ENCODE measurements at regions not wholly inside any gene's neighbourhood (a gene's known extent, or its start where the extent isn't known, plus 50 kb on each side); places are given as distances from the start of the nearest gene placed in this dataset.

GRCh38 chr4:149923736-149924135, 108.1 kb upstream of the IQCM start:
- TF ChIP-seq, protein P1, sequence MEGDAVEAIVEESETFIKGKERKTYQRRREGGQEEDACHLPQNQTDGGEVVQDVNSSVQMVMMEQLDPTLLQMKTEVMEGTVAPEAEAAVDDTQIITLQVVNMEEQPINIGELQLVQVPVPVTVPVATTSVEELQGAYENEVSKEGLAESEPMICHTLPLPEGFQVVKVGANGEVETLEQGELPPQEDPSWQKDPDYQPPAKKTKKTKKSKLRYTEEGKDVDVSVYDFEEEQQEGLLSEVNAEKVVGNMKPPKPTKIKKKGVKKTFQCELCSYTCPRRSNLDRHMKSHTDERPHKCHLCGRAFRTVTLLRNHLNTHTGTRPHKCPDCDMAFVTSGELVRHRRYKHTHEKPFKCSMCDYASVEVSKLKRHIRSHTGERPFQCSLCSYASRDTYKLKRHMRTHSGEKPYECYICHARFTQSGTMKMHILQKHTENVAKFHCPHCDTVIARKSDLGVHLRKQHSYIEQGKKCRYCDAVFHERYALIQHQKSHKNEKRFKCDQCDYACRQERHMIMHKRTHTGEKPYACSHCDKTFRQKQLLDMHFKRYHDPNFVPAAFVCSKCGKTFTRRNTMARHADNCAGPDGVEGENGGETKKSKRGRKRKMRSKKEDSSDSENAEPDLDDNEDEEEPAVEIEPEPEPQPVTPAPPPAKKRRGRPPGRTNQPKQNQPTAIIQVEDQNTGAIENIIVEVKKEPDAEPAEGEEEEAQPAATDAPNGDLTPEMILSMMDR (IDR thresholded peaks at IDR 0.05; ENCODE audit: insufficient read depth, low read depth, low read length) = no peak
- DNase-seq (ENCODE audit: low read depth) = no peak
- H3K4me3 ChIP-seq (ENCODE audit: low read depth, low read length) = no peak overlapping the region

GRCh38 chr4:149927514-149927913, 111.9 kb upstream of the IQCM start:
- no peak for DNase-seq (ENCODE audit: low read depth)
- TF ChIP-seq, protein P1 (IDR thresholded peaks at IDR 0.05; ENCODE audit: insufficient read depth, low read depth, low read length) = no peak
- H3K4me3 ChIP-seq (ENCODE audit: low read depth, low read length) = no peak overlapping the region

GRCh38 chr4:149928507-149928906, 112.9 kb upstream of the IQCM start:
- no peak overlapping the region for H3K4me3 ChIP-seq (ENCODE audit: low read depth, low read length)
- no peak for DNase-seq (ENCODE audit: low read depth)
- TF ChIP-seq, protein P1 (IDR thresholded peaks at IDR 0.05; ENCODE audit: insufficient read depth, low read depth, low read length) = no peak

GRCh38 chr4:149931431-149931830, 115.8 kb upstream of the IQCM start:
- no peak overlapping the region for H3K4me3 ChIP-seq (ENCODE audit: low read depth, low read length)
- TF ChIP-seq, protein P1 (IDR thresholded peaks at IDR 0.05; ENCODE audit: insufficient read depth, low read depth, low read length) = no peak
- DNase-seq (ENCODE audit: low read depth) = no peak

DNA sequence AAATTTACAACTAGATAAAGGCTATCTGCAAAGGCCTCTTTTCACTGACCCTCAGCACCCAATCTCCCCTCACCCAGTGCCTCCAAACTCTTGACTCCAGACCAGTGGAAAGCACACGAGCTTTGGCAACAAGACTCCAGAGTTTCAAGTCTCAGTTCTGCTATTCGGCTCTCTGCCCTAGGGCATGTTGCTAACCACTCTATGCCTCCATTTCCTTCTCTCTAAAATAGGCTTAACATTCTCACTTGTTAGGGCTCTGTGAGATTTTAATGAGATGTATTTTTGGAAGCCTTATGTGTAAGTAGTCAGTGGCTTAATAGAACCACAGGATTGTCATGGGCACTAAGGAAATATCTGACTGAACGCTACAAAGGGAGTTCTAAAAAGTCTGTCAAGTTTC, 116.5 kb upstream of the IQCM start:
- no peak overlapping the region for H3K4me3 ChIP-seq (ENCODE audit: low read depth, low read length)
- TF ChIP-seq, protein P1 (IDR thresholded peaks at IDR 0.05; ENCODE audit: insufficient read depth, low read depth, low read length) = no peak
- no peak for DNase-seq (ENCODE audit: low read depth)

DNA sequence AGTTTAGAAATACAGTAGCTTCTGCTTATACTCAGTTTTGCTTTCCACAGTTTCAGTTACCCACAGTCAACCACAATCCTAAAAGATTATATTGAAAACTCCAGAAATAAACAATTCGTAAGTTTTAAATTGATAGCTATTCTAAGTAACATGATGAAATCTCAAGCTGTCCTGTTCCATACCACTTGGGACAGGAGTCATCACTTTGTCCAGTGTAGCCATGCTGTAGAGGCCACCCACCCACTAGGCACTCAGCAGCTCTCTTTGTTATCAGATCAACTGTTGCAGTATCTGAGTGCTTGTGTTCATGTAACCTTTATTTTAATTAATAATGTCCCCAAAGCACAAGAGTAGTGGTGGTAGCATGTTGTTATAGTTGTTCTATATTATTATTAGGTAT, 117.5 kb upstream of the IQCM start:
- TF ChIP-seq, protein P1 (IDR thresholded peaks at IDR 0.05; ENCODE audit: insufficient read depth, low read depth, low read length) = no peak
- H3K4me3 ChIP-seq (ENCODE audit: low read depth, low read length) = no peak overlapping the region
- no peak for DNase-seq (ENCODE audit: low read depth)

GRCh38 chr4:149933883-149934282, 118.2 kb upstream of the IQCM start:
- TF ChIP-seq, protein P1 (IDR thresholded peaks at IDR 0.05; ENCODE audit: insufficient read depth, low read depth, low read length) = no peak
- DNase-seq (ENCODE audit: low read depth) = no peak
- H3K4me3 ChIP-seq (ENCODE audit: low read depth, low read length) = no peak overlapping the region
